ENCODE measurements at regions not wholly inside any gene's neighbourhood (a gene's known extent, or its start where the extent isn't known, plus 50 kb on each side); places are given as distances from the start of the nearest gene placed in this dataset.

GRCh38 chr2:149806651-149807050, 219.1 kb upstream of the MMADHC start:
- TF ChIP-seq CTCF (IDR thresholded peaks at IDR 0.05) (no peak), POLR2A (IDR thresholded peaks at IDR 0.05) (no peak)
